ENCODE measurements at regions not wholly inside any gene's neighbourhood (a gene's known extent, or its start where the extent isn't known, plus 50 kb on each side); places are given as distances from the start of the nearest gene placed in this dataset.

GRCh38 chr10:90640756-90641155 lies 217.1 kb downstream of the HTR7 start:
- DNase-seq: no peak

GRCh38 chr10:90641731-90642130 lies 216.1 kb downstream of the HTR7 start:
- DNase-seq: no peak

- no peak for DNase-seq
Measured at GRCh38 chr10:90642136-90642535, 215.7 kb downstream of the HTR7 start.

- no peak for DNase-seq
Measured at GRCh38 chr10:90642650-90643049, 215.2 kb downstream of the HTR7 start.

- no peak for DNase-seq
Measured at GRCh38 chr10:90644165-90644564, 213.7 kb downstream of the HTR7 start.

- no peak for DNase-seq
Measured at GRCh38 chr10:90650858-90651257, 207.0 kb downstream of the HTR7 start.

- DNase-seq: no peak
Measured at GRCh38 chr10:90652519-90652918, 205.3 kb downstream of the HTR7 start.

GRCh38 chr10:90658791-90659190 lies 199.0 kb downstream of the HTR7 start:
- no peak for DNase-seq

GRCh38 chr10:90665905-90666662 lies 191.8 kb downstream of the HTR7 start:
- DNase-seq: no peak

- DNase-seq: no peak
Measured at GRCh38 chr10:90674461-90674860, 183.4 kb downstream of the HTR7 start.

- DNase-seq: no peak
Measured at GRCh38 chr10:90674928-90675327, 182.9 kb downstream of the HTR7 start.

- DNase-seq: no peak
Measured at GRCh38 chr10:90675621-90676020, 182.2 kb downstream of the HTR7 start.
